Lower leg skin (tissue), 4 donors: ENCODE measurements at regions not wholly inside any gene's neighbourhood (a gene's known extent, or its start where the extent isn't known, plus 50 kb on each side); places are given as distances from the start of the nearest gene placed in this dataset.
"Not testable (repeated sequence)": the region's sequence is repeated elsewhere in the genome, so short reads cannot be mapped to it uniquely, and the experiment has no call there.

ENCODE experiments used
- DNase-seq, 2 donors: peaks; one replicate each; pipeline ENCODE4 v3.0.0-alpha.2; 2019; ENCODE audit warnings: low spot score in 2 of 2
- H3K4me3 ChIP-seq: fragments of 200-600 bp; sonication (generic); 2 replicates; pipeline ENCODE4 v1.5.1; 2017; ENCODE audit warnings: mild to moderate bottlenecking, low read depth; ENCODE audit not compliant: poor library complexity, severe bottlenecking
- CTCF ChIP-seq, 3 donors: fragments of 450-650 bp; IDR thresholded peaks; one replicate each; pipeline ENCODE4 v1.5.1; 2016; ENCODE audit warnings: antibody characterized with exemption in 3 of 3, mild to moderate bottlenecking in 3 of 3, moderate library complexity in 2 of 3
- POLR2A ChIP-seq, 2 donors: fragments of 450-650 bp; IDR thresholded peaks; one replicate each; pipeline ENCODE4 v1.6.1; 2016 to 2017; ENCODE audit warnings: antibody characterized with exemption in 2 of 2, mild to moderate bottlenecking in 1 of 2, moderate library complexity in 1 of 2
- WGBS, 2 donors: methylation state at CpG; one replicate each; pipeline ENCODE4 v1.1.5; 2018; 5-methylcytosine and 5-hydroxymethylcytosine counted together
- intact Hi-C: fragments of 100-400 bp; cut with DNase I; formaldehyde crosslinking; loops from one replicate; pipeline ENCODE4 v1.15.0; 2023; ENCODE audit warnings: low total_unique reads

GRCh38 chr18:11369556-11369955, 220.2 kb upstream of the PIEZO2 start:
- WGBS, 2 donors, result 63 to 84% methylated on average over 7 of the region's 7 CpGs
- H3K4me3 ChIP-seq, result no peak overlapping the region
- TF ChIP-seq CTCF (IDR thresholded peaks at IDR 0.05) (no peak), POLR2A (IDR thresholded peaks at IDR 0.05) (no peak)
- DNase-seq, result no peak
- intact Hi-C loops, result no loop called here

DNA sequence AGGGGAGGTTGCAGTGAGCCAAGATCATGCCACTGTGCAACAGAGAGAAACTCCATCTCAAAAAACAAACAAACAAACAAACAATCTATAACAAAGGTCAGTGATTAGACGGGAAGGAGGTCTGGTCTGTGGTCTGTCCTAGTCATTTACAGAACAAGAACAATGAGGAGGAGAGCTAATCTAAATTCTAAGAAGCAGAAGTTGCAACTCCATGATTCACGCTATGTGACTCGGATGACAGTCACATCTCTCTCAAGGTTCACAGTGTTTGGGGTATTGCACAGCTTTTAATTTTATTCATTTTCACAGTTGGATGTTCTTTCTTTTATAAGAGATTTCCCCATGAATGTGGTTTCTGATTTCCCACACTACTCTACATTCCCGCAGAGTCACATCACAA, 218.7 kb upstream of the PIEZO2 start:
- WGBS, 2 donors, result 84 to 86% methylated on average over 4 of the region's 4 CpGs

GRCh38 chr18:11367351-11367750, 218.0 kb upstream of the PIEZO2 start:
- no peak for DNase-seq
- no peak for TF ChIP-seq CTCF (IDR thresholded peaks at IDR 0.05)
- TF ChIP-seq POLR2A (IDR thresholded peaks at IDR 0.05), result no peak
- no peak overlapping the region for H3K4me3 ChIP-seq
- intact Hi-C loops, result no loop called here

More for the DNA sequence above, 218.7 kb upstream of the PIEZO2 start:
- intact Hi-C loops, result no loop called here
- H3K4me3 ChIP-seq, result no peak overlapping the region
- TF ChIP-seq CTCF (IDR thresholded peaks at IDR 0.05) (no peak), POLR2A (IDR thresholded peaks at IDR 0.05) (no peak)
- no peak for DNase-seq

- TF ChIP-seq POLR2A (IDR thresholded peaks at IDR 0.05), result no peak
- no peak for TF ChIP-seq CTCF (IDR thresholded peaks at IDR 0.05)
- no peak overlapping the region for H3K4me3 ChIP-seq
- no peak for DNase-seq
- 59 to 63% methylated on average over 4 of the region's 4 CpGs for WGBS, 2 donors
- intact Hi-C loops, result no loop called here
Measured at GRCh38 chr18:11366410-11366809, 217.0 kb upstream of the PIEZO2 start.

DNA sequence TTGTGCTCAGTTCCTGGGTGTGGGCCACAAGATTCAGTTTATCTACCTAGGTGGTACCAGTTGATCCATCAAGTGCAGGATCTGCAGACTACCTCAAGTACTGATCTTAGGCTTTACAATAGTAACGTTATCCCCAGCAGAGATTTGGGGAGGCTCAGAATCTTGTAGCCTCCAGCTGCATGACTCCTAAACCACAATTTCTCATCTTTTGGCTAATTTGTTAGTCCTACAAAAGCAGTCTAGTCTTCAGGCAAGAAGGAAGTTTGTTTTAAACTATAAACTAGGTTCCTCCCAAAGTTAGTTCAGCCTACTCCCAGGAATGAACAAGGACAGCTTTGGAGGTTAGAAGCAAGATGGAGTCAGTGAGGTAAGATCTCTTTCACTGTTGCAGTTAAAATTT, 213.5 kb upstream of the PIEZO2 start:
- no peak overlapping the region for H3K4me3 ChIP-seq
- TF ChIP-seq POLR2A (IDR thresholded peaks at IDR 0.05), result no peak
- TF ChIP-seq CTCF (IDR thresholded peaks at IDR 0.05), result no peak
- WGBS, 2 donors, result 83 to 88% methylated on average over 1 of the region's 1 CpG
- intact Hi-C loops, result no loop called here
- DNase-seq, result no peak

DNA sequence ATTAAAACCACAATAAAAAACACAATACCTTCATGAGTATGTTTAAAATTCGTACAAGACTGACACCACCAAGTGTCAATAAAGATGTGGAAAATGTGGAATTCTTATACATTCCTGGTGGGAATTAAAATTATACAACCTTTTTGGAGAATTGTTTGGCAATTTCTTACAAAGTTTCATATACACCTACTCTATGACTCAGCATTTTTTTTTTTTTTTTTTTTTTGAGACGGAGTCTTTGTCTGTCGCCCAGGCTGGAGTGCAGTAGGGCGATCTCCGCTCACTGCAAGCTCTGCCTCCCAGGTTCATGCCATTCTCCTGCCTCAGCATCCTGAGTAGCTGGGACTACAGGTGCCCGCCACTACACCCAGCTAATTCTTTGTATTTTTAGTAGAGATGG, 212.5 kb upstream of the PIEZO2 start:
- DNase-seq, intact Hi-C loops, H3K4me3 ChIP-seq: not testable (repeated sequence)
- 93 to 94% methylated on average over 6 of the region's 6 CpGs for WGBS, 2 donors
